Peyer's patch (tissue), 4 donors: ENCODE measurements at regions not wholly inside any gene's neighbourhood (a gene's known extent, or its start where the extent isn't known, plus 50 kb on each side); places are given as distances from the start of the nearest gene placed in this dataset.

Experiments
- DNase-seq, 3 donors: peaks; one replicate each; pipeline ENCODE4 v3.0.0-alpha.2; 2017 to 2019
- H3K27ac ChIP-seq, 4 donors: fragments of 200-600 bp; sonication (generic); one replicate each; pipeline ENCODE4 v1.5.1; 2016 to 2019
- H3K27me3 ChIP-seq, 2 donors: fragments of 200-600 bp; sonication (generic); one replicate each; pipeline ENCODE4 v1.5.1; 2019
- H3K36me3 ChIP-seq, 3 donors: fragments of 200-600 bp; sonication (generic); one replicate each; pipeline ENCODE4 v1.5.1; 2016 to 2019
- H3K4me1 ChIP-seq, 4 donors: fragments of 200-600 bp; sonication (generic); one replicate each; pipeline ENCODE4 v1.5.1; 2016 to 2019
- H3K4me3 ChIP-seq, 4 donors: fragments of 200-600 bp; sonication (generic); 1 replicate in 3 of 4; 2 replicates in 1 of 4; pipeline ENCODE4 v1.5.1; 2016 to 2019; ENCODE audit warnings: mild to moderate bottlenecking in 1 of 4
- H3K9me3 ChIP-seq, 4 donors: fragments of 200-600 bp; sonication (generic); one replicate each; pipeline ENCODE4 v1.5.1; 2016 to 2019; ENCODE audit warnings: mild to moderate bottlenecking in 1 of 4
- POLR2A ChIP-seq, 2 donors: fragments of 450-650 bp; IDR thresholded peaks; one replicate each; pipeline ENCODE4 v1.5.1; 2017; ENCODE audit warnings: antibody characterized with exemption in 2 of 2, mild to moderate bottlenecking in 2 of 2, moderate library complexity in 2 of 2
- TF ChIP-seq, protein P1 (sequence below), 6 experiments: fragments of 450-650 bp in 4 of 6; fragments of 200-600 bp in 2 of 6; sonication (generic) in 1 of 6; IDR thresholded peaks; one replicate each; pipeline ENCODE4 v1.5.1; 2017 to 2019; ENCODE audit warnings: antibody characterized with exemption in 6 of 6, mild to moderate bottlenecking in 3 of 6, moderate library complexity in 1 of 6

DNA sequence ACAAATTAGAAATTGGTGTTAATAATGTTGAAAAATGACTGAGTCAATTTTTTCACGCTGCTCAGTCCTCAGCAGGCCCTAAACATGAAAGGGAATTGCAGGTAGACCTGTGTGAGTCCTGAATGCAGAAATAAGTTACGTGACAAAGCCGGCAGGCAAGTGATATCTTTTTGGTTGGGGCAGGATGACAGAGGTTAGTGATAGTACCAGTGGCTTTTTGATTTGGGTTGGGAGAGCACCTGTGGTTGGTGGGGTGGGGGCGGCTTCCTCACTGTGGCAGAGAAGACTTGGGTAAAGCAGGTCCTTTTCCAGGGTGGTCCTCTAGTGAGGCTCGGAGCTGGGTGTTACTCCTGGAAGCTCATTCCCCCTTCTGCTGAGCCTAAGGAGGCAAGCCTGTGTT lies 164.7 kb downstream of the TMEM167A start:
- Histone ChIP-seq H3K27ac (no peak overlapping the region), H3K9me3 (no peaks in the 10 kb centered on the region), H3K36me3 (no peaks in the 10 kb centered on the region), H3K27me3 (no peaks in the 10 kb centered on the region), H3K4me3 (no peak overlapping the region), H3K4me1 (no peaks in the 10 kb centered on the region)
- TF ChIP-seq, protein P1, sequence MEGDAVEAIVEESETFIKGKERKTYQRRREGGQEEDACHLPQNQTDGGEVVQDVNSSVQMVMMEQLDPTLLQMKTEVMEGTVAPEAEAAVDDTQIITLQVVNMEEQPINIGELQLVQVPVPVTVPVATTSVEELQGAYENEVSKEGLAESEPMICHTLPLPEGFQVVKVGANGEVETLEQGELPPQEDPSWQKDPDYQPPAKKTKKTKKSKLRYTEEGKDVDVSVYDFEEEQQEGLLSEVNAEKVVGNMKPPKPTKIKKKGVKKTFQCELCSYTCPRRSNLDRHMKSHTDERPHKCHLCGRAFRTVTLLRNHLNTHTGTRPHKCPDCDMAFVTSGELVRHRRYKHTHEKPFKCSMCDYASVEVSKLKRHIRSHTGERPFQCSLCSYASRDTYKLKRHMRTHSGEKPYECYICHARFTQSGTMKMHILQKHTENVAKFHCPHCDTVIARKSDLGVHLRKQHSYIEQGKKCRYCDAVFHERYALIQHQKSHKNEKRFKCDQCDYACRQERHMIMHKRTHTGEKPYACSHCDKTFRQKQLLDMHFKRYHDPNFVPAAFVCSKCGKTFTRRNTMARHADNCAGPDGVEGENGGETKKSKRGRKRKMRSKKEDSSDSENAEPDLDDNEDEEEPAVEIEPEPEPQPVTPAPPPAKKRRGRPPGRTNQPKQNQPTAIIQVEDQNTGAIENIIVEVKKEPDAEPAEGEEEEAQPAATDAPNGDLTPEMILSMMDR (IDR thresholded peaks at IDR 0.05): no peak
- TF ChIP-seq POLR2A (IDR thresholded peaks at IDR 0.05): no peak
- no peak for DNase-seq

DNA sequence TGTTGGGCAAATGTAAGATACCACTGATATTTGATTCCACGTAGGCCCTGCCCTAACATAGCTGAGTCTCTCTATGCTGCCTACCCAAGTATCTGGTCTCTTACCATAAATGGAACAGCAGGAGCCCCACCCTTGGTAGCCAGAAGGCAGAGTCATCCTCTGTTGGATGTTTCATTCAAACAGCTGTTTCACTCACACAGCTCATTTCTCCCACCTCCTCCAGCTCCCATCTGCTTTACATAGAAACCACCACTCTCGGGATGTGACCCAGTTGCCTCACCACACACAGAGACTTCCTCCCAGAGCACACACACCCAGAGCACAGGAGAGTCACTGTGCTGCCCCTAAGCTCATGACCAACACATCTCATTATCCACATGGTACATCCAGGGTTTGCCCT lies 165.3 kb downstream of the TMEM167A start:
- no peaks in the 10 kb centered on the region for H3K36me3 ChIP-seq
- H3K9me3 ChIP-seq: no peaks in the 10 kb centered on the region
- no peak overlapping the region for H3K27ac ChIP-seq
- no peak for TF ChIP-seq POLR2A (IDR thresholded peaks at IDR 0.05)
- TF ChIP-seq, protein P1 (IDR thresholded peaks at IDR 0.05): no peak
- no peaks in the 10 kb centered on the region for H3K4me1 ChIP-seq
- H3K27me3 ChIP-seq: no peaks in the 10 kb centered on the region
- DNase-seq: no peak
- no peak overlapping the region for H3K4me3 ChIP-seq

DNA sequence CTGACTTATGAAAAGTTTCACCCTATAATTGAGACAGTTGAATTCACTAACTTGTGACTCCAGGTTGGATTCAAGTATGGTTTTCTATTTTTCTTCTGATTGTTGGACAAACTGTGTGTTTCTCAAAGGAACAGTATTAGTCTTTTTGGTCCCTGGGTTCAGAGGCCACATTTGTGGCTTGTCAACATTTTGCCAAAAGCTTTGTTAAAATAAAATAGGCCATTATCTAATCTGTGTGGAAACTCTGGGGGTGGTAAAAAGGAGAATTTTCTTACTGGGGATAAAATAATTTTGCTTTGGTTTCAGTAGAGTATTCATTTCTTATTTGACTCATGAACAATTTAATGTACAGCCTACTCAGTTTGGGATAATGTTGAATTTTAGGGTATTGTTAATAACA lies 166.3 kb downstream of the TMEM167A start:
- Histone ChIP-seq H3K27ac (no peak overlapping the region), H3K27me3 (no peaks in the 10 kb centered on the region), H3K9me3 (no peaks in the 10 kb centered on the region), H3K4me3 (no peak overlapping the region), H3K4me1 (no peaks in the 10 kb centered on the region), H3K36me3 (no peaks in the 10 kb centered on the region)
- no peak for DNase-seq
- TF ChIP-seq POLR2A (IDR thresholded peaks at IDR 0.05): no peak
- TF ChIP-seq, protein P1 (IDR thresholded peaks at IDR 0.05): no peak

DNA sequence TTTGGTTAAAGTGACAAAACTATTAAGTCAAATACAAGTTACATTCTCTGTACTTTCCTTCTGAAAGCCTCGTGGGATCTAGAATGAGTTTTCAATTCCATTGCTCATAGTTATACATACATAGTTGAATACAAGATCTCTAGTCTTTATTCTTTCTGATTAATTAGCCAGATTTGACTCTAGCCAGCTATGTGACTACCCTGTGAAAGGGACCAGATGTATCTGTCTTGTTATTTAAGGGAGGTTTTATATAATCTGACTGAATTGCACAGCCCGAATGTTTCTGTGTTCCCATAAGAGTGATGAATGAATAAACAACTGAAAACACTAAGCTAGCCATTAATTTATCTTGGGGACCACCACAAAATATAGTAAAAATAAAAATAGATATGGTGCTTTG lies 166.7 kb downstream of the TMEM167A start:
- Histone ChIP-seq H3K4me3 (no peak overlapping the region), H3K27me3 (no peaks in the 10 kb centered on the region), H3K9me3 (no peaks in the 10 kb centered on the region), H3K4me1 (no peaks in the 10 kb centered on the region), H3K36me3 (no peaks in the 10 kb centered on the region), H3K27ac (no peak overlapping the region)
- DNase-seq: no peak
- no peak for TF ChIP-seq POLR2A (IDR thresholded peaks at IDR 0.05)
- TF ChIP-seq, protein P1 (IDR thresholded peaks at IDR 0.05): no peak

DNA sequence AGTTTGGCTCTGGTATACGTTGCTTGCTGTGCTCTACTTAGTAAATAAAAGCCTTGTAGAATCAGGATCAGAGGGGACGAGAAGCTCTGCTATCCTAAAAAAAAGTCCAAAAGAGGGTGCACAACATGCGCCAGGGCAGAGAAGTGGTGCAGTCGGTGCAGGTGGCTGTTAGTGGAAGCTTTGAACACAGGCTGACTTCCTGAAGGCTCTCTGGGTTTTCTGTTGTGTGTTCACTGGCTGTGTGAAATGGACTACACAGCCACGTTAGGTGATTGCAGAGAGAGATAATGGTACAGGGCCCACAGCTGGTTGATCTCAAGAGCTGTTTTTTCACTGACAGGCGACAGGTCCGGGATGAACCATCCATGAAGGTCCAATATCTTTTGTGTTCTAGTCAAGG lies 167.4 kb downstream of the TMEM167A start:
- Histone ChIP-seq H3K9me3 (no peaks in the 10 kb centered on the region), H3K27ac (no peak overlapping the region), H3K4me3 (no peak overlapping the region), H3K4me1 (no peaks in the 10 kb centered on the region), H3K36me3 (no peaks in the 10 kb centered on the region), H3K27me3 (no peaks in the 10 kb centered on the region)
- TF ChIP-seq, protein P1 (IDR thresholded peaks at IDR 0.05): no peak
- no peak for DNase-seq

DNA sequence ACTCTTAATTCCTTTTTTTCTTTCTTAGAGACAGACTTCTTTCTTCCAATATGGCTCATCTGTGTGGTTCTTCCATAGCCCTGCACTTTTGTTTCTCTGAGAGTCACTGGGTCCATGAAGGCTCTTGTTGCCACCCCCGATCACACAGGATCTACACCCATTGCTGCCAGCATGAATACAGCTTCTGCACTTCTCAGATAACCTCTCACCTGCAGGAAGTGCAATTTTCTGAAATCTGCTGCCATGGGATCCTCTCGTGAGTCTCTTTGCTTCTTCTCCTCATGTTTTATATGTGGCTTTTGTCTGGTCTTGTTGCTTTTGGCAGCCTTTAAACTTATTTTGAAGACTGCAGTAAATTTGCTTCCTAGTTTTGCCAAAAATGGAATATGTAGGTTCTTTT lies 171.2 kb downstream of the TMEM167A start:
- H3K4me1 ChIP-seq: no peaks in the 10 kb centered on the region
- H3K27ac ChIP-seq: no peak overlapping the region
- TF ChIP-seq, protein P1 (IDR thresholded peaks at IDR 0.05): no peak
- TF ChIP-seq POLR2A (IDR thresholded peaks at IDR 0.05): no peak
- no peaks in the 10 kb centered on the region for H3K9me3 ChIP-seq
- DNase-seq: no peak
- H3K4me3 ChIP-seq: no peak overlapping the region
- no peaks in the 10 kb centered on the region for H3K36me3 ChIP-seq
- H3K27me3 ChIP-seq: no peaks in the 10 kb centered on the region
